ENCODE measurements at regions not wholly inside any gene's neighbourhood (a gene's known extent, or its start where the extent isn't known, plus 50 kb on each side); places are given as distances from the start of the nearest gene placed in this dataset.

DNA sequence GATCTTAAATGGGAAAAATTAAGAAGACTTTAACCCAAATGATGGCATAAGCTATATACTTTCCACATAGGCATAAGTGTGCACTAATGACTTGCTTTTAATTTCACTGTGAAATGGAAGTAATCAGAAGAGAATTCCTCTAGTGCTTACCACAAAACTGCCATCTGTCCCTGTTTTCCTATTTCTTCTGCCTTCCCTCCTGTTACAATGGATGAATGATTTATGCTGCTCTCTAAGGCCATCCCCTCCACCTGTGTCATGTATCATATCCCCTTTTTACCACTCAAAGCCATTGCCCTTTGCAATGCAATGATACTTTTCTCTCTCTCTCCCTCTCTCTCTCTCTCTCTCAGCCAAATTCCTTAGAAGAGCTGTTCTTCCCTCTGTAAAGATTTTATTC is 109.1 kb downstream of the C12orf50 start:
- TF ChIP-seq, protein P1, sequence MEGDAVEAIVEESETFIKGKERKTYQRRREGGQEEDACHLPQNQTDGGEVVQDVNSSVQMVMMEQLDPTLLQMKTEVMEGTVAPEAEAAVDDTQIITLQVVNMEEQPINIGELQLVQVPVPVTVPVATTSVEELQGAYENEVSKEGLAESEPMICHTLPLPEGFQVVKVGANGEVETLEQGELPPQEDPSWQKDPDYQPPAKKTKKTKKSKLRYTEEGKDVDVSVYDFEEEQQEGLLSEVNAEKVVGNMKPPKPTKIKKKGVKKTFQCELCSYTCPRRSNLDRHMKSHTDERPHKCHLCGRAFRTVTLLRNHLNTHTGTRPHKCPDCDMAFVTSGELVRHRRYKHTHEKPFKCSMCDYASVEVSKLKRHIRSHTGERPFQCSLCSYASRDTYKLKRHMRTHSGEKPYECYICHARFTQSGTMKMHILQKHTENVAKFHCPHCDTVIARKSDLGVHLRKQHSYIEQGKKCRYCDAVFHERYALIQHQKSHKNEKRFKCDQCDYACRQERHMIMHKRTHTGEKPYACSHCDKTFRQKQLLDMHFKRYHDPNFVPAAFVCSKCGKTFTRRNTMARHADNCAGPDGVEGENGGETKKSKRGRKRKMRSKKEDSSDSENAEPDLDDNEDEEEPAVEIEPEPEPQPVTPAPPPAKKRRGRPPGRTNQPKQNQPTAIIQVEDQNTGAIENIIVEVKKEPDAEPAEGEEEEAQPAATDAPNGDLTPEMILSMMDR (IDR thresholded peaks at IDR 0.05): no peak
- TF ChIP-seq EZH2phosphoT487 (IDR thresholded peaks at IDR 0.05): no peak
- no peak for TF ChIP-seq EZH2 (IDR thresholded peaks at IDR 0.05)
